ENCODE measurements at regions not wholly inside any gene's neighbourhood (a gene's known extent, or its start where the extent isn't known, plus 50 kb on each side); places are given as distances from the start of the nearest gene placed in this dataset.

DNA sequence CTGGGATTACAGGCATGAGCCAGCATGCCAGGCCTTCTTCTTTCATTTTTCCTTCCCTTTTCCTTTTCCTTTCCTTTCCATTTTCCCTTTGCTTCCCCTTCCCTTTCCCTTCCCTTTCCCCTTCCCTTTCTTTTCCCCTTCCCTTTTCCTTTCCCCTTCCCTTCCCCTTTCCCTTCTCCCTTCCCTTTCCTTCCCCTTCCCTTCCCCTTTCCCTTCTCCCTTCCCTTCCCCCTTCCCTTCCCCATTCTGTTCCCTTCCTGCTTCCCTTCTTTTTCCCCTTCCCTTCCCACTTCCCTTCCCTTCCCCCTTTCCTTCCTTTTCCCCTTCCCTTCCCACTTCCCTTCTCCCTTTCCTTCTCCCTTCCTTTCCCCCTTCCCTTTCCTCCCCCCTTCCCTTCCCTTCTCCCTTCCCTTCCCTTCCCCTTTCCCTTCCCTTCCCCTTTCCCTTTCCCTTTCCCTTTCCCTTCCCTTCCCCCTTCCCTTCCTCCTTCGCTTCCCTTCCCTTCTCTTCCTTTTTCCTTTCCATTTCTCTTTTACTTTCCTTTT, 712.2 kb upstream of the POM121L12 start:
- TF ChIP-seq, protein P1, sequence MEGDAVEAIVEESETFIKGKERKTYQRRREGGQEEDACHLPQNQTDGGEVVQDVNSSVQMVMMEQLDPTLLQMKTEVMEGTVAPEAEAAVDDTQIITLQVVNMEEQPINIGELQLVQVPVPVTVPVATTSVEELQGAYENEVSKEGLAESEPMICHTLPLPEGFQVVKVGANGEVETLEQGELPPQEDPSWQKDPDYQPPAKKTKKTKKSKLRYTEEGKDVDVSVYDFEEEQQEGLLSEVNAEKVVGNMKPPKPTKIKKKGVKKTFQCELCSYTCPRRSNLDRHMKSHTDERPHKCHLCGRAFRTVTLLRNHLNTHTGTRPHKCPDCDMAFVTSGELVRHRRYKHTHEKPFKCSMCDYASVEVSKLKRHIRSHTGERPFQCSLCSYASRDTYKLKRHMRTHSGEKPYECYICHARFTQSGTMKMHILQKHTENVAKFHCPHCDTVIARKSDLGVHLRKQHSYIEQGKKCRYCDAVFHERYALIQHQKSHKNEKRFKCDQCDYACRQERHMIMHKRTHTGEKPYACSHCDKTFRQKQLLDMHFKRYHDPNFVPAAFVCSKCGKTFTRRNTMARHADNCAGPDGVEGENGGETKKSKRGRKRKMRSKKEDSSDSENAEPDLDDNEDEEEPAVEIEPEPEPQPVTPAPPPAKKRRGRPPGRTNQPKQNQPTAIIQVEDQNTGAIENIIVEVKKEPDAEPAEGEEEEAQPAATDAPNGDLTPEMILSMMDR (IDR thresholded peaks at IDR 0.05; ENCODE audit: low read depth, low read length, poor library complexity, severe bottlenecking) = no peak
- TF ChIP-seq EZH2phosphoT487 (IDR thresholded peaks at IDR 0.05; ENCODE audit: borderline replicate concordance, low read length) = no peak

Data from DOHH2 (cell line).